ENCODE measurements at regions not wholly inside any gene's neighbourhood (a gene's known extent, or its start where the extent isn't known, plus 50 kb on each side); places are given as distances from the start of the nearest gene placed in this dataset.

DNA sequence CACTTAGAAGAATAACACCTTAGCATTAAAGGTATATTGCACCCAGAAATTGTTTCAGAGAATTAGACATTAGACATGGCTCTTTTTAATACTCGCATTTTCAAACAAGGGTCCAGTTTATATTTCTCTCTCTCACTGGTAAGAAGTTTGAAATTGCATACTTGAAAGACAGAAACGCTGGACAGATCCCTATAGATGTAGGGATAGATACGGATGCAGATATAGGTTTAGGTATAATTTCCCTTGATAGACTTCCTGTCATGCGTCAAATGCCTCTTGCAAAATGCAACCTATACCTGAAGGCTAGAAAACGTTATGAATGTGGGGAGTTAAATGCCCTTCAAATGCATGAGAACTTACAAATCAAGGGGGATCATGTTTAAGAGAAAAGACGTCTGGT, 99.4 kb upstream of the BCL6 start:
- H3K4me2 ChIP-seq (ENCODE audit: low read length), result no peak overlapping the region
- H3K9ac ChIP-seq (ENCODE audit: low read length), result no peak overlapping the region
- ChIA-PET POLR2A (no interaction called here), CTCF (no interaction called here), RAD21 (ENCODE audit: low non-redundant PET in 1 of 2, low total read pairs in 2 of 2, uncharacterized antibody in 2 of 2, unreplicated experiment in 2 of 2) (no interaction called here)
- no peak for TF ChIP-seq RAD21 (IDR thresholded peaks at IDR 0.05; ENCODE audit: low read depth)
- H3K36me3 ChIP-seq (ENCODE audit: control insufficient read depth in 1 of 2, insufficient read depth in 2 of 2, low read length in 2 of 2), result no peaks in the 10 kb centered on the region
- no peak overlapping the region for H2AFZ ChIP-seq (ENCODE audit: low read depth, low read length, poor library complexity, severe bottlenecking)
- H3K27me3 ChIP-seq (ENCODE audit: insufficient read depth, low read length), result no peaks in the 10 kb centered on the region
- no peaks in the 10 kb centered on the region for H3K9me3 ChIP-seq (ENCODE audit: control insufficient read depth in 1 of 2, insufficient read depth in 1 of 2, low read depth in 1 of 2, low read length in 2 of 2)
- no peaks in the 10 kb centered on the region for H4K20me1 ChIP-seq (ENCODE audit: insufficient read depth)
- H3K79me2 ChIP-seq (ENCODE audit: insufficient read depth, low read length), result no peaks in the 10 kb centered on the region
- no TSS peak for BruUV-seq (replicated peaks)
- no peak overlapping the region for H3K27ac ChIP-seq (ENCODE audit: low read depth, low read length)
- intact Hi-C loops (cut with micrococcal nuclease), result no loop called here
- no peak for DNase-seq (ENCODE audit: low read depth, low spot score)
- H3K4me3 ChIP-seq (replicated peaks in 1 of 2; ENCODE audit: low read depth in 1 of 2, low read length in 2 of 2), result no peak overlapping the region
- no peaks in the 10 kb centered on the region for H3K9me2 ChIP-seq (ENCODE audit: insufficient read depth)
- H3K4me1 ChIP-seq (ENCODE audit: control insufficient read depth in 1 of 2, insufficient read depth in 2 of 2, low read length in 2 of 2), result peaks cover 0 to 3% of the 10 kb centered on the region in 2 experiments; a peak in 1 of 4 replicates
- ATAC-seq, result no peak

DNA sequence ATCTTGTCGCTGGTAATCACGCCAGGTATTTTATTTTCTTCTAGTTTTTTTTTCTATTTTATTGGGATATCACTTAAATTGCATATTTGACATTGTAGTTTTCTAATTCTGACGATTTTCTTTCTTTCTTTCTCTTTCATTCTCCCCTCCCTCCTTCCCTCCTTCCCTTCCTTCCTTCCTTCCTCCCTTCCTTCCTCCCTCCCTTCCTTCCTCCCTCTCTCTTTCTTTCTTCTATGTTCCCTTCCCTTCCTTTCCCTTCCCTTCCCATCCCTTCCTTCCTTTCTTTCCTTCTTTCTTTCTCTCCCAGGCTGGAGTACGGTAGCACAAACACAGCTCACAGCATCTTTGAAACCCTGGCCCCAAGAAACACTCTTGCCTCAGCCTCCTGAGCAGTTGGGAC, 100.6 kb upstream of the BCL6 start:
- POLR2A ChIA-PET, result no interaction called here
- no TSS peak for BruUV-seq (replicated peaks)
- DNase-seq (ENCODE audit: low read depth, low spot score), result no peak

More for the DNA sequence above, 100.6 kb upstream of the BCL6 start:
- no peaks in the 10 kb centered on the region for H3K9me3 ChIP-seq (ENCODE audit: control insufficient read depth in 1 of 2, insufficient read depth in 1 of 2, low read depth in 1 of 2, low read length in 2 of 2)
- H3K27ac ChIP-seq (ENCODE audit: low read depth, low read length), result no peak overlapping the region
- H3K4me1 ChIP-seq (ENCODE audit: control insufficient read depth in 1 of 2, insufficient read depth in 2 of 2, low read length in 2 of 2), result peaks cover 0 to 3% of the 10 kb centered on the region in 2 experiments; a peak in 1 of 4 replicates
- no peak overlapping the region for H3K9ac ChIP-seq (ENCODE audit: low read length)
- H3K79me2 ChIP-seq (ENCODE audit: insufficient read depth, low read length), result no peaks in the 10 kb centered on the region
- no peak overlapping the region for H3K4me2 ChIP-seq (ENCODE audit: low read length)
- H3K36me3 ChIP-seq (ENCODE audit: control insufficient read depth in 1 of 2, insufficient read depth in 2 of 2, low read length in 2 of 2), result no peaks in the 10 kb centered on the region
- TF ChIP-seq, protein P1, sequence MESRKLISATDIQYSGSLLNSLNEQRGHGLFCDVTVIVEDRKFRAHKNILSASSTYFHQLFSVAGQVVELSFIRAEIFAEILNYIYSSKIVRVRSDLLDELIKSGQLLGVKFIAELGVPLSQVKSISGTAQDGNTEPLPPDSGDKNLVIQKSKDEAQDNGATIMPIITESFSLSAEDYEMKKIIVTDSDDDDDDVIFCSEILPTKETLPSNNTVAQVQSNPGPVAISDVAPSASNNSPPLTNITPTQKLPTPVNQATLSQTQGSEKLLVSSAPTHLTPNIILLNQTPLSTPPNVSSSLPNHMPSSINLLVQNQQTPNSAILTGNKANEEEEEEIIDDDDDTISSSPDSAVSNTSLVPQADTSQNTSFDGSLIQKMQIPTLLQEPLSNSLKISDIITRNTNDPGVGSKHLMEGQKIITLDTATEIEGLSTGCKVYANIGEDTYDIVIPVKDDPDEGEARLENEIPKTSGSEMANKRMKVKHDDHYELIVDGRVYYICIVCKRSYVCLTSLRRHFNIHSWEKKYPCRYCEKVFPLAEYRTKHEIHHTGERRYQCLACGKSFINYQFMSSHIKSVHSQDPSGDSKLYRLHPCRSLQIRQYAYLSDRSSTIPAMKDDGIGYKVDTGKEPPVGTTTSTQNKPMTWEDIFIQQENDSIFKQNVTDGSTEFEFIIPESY (IDR thresholded peaks at IDR 0.05; ENCODE audit: extremely low read depth, insufficient replicate concordance, low read length), result no peak
- TF ChIP-seq, protein P2, sequence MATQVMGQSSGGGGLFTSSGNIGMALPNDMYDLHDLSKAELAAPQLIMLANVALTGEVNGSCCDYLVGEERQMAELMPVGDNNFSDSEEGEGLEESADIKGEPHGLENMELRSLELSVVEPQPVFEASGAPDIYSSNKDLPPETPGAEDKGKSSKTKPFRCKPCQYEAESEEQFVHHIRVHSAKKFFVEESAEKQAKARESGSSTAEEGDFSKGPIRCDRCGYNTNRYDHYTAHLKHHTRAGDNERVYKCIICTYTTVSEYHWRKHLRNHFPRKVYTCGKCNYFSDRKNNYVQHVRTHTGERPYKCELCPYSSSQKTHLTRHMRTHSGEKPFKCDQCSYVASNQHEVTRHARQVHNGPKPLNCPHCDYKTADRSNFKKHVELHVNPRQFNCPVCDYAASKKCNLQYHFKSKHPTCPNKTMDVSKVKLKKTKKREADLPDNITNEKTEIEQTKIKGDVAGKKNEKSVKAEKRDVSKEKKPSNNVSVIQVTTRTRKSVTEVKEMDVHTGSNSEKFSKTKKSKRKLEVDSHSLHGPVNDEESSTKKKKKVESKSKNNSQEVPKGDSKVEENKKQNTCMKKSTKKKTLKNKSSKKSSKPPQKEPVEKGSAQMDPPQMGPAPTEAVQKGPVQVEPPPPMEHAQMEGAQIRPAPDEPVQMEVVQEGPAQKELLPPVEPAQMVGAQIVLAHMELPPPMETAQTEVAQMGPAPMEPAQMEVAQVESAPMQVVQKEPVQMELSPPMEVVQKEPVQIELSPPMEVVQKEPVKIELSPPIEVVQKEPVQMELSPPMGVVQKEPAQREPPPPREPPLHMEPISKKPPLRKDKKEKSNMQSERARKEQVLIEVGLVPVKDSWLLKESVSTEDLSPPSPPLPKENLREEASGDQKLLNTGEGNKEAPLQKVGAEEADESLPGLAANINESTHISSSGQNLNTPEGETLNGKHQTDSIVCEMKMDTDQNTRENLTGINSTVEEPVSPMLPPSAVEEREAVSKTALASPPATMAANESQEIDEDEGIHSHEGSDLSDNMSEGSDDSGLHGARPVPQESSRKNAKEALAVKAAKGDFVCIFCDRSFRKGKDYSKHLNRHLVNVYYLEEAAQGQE (IDR thresholded peaks at IDR 0.05; ENCODE audit: low read depth), result no peak
- TF ChIP-seq RAD21 (IDR thresholded peaks at IDR 0.05; ENCODE audit: low read depth) (no peak), EZH2 (IDR thresholded peaks at IDR 0.05) (no peak), CBX3 (IDR thresholded peaks at IDR 0.05; ENCODE audit: low read depth) (no peak)
- H3K9me2 ChIP-seq (ENCODE audit: insufficient read depth), result no peaks in the 10 kb centered on the region
- no peak for ATAC-seq
- H3K27me3 ChIP-seq (ENCODE audit: insufficient read depth, low read length), result no peaks in the 10 kb centered on the region
- CTCF ChIA-PET, result no interaction called here
- RAD21 ChIA-PET (ENCODE audit: low non-redundant PET in 1 of 2, low total read pairs in 2 of 2, uncharacterized antibody in 2 of 2, unreplicated experiment in 2 of 2), result no interaction called here
- H2AFZ ChIP-seq (ENCODE audit: low read depth, low read length, poor library complexity, severe bottlenecking), result no peak overlapping the region
- intact Hi-C loops (cut with micrococcal nuclease), result no loop called here
- H3K4me3 ChIP-seq (replicated peaks in 1 of 2; ENCODE audit: low read depth in 1 of 2, low read length in 2 of 2), result no peak overlapping the region
- H4K20me1 ChIP-seq (ENCODE audit: insufficient read depth), result no peaks in the 10 kb centered on the region

Measured in HCT116 (cell line).